Neutrophil (primary cell): ENCODE measurements at regions not wholly inside any gene's neighbourhood (a gene's known extent, or its start where the extent isn't known, plus 50 kb on each side); places are given as distances from the start of the nearest gene placed in this dataset.
"Not testable (repeated sequence)": the region's sequence is repeated elsewhere in the genome, so short reads cannot be mapped to it uniquely, and the experiment has no call there.

Source experiments
- H3K27ac ChIP-seq: fragments of 200-600 bp; sonication (generic); 2 replicates; pipeline ENCODE4 v1.5.1; 2016; ENCODE audit warnings: mild to moderate bottlenecking, moderate library complexity
- H3K27me3 ChIP-seq: fragments of 200-600 bp; sonication (generic); 2 replicates; pipeline ENCODE4 v1.6.0; 2016; ENCODE audit warnings: mild to moderate bottlenecking
- H3K36me3 ChIP-seq: fragments of 200-600 bp; sonication (generic); 2 replicates; pipeline ENCODE4 v1.5.1; 2017
- H3K4me1 ChIP-seq, 2 experiments: fragments of 200-600 bp in 1 of 2; sonication (generic) in 1 of 2; 1 replicate in 1 of 2; 2 replicates in 1 of 2; pipeline versions ENCODE4 v1.5.1 to v1.6.1; 2013 to 2016; ENCODE audit warnings: low read depth in 1 of 2, low read length in 1 of 2, mild to moderate bottlenecking in 1 of 2, moderate library complexity in 1 of 2; ENCODE audit not compliant: control insufficient read depth in 1 of 2, insufficient read depth in 1 of 2
- H3K4me3 ChIP-seq, 2 experiments: fragments of 200-600 bp in 1 of 2; sonication (generic) in 1 of 2; 1 replicate in 1 of 2; 2 replicates in 1 of 2; pipeline ENCODE4 v1.5.1; 2013 to 2016; ENCODE audit warnings: low read depth in 1 of 2, low read length in 1 of 2, mild to moderate bottlenecking in 1 of 2, moderate library complexity in 1 of 2
- H3K9me3 ChIP-seq: fragments of 200-600 bp; sonication (generic); 2 replicates; pipeline ENCODE4 v1.5.1; 2016
- CTCF ChIP-seq: fragments of 200-600 bp; sonication (generic); IDR thresholded peaks from 2 replicates; pipeline ENCODE4 v1.5.1; 2016; ENCODE audit warnings: antibody characterized with exemption

- Histone ChIP-seq H3K27me3 (no peaks in the 10 kb centered on the region), H3K27ac (no peak overlapping the region), H3K4me3 (no peak overlapping the region), H3K9me3 (no peaks in the 10 kb centered on the region), H3K36me3 (no peaks in the 10 kb centered on the region), H3K4me1 (no peaks in the 10 kb centered on the region)
- TF ChIP-seq CTCF, result no peak
Observed at GRCh38 chr12:126982707-126983106, 1284.3 kb upstream of the TMEM132C start.

GRCh38 chr12:126983735-126984134, 1283.2 kb upstream of the TMEM132C start:
- H3K9me3 ChIP-seq, H3K27me3 ChIP-seq, H3K4me3 ChIP-seq, H3K27ac ChIP-seq, H3K36me3 ChIP-seq, H3K4me1 ChIP-seq: not testable (repeated sequence)

GRCh38 chr12:126985663-126986062, 1281.3 kb upstream of the TMEM132C start:
- not testable (repeated sequence) for H3K27me3 ChIP-seq, H3K27ac ChIP-seq, H3K4me1 ChIP-seq, H3K36me3 ChIP-seq, H3K9me3 ChIP-seq, H3K4me3 ChIP-seq

GRCh38 chr12:126989532-126989931, 1277.4 kb upstream of the TMEM132C start:
- no peak for TF ChIP-seq CTCF

GRCh38 chr12:126993898-126994297, 1273.1 kb upstream of the TMEM132C start:
- Histone ChIP-seq H3K4me3 (no peak overlapping the region), H3K27me3 (no peaks in the 10 kb centered on the region), H3K9me3 (no peaks in the 10 kb centered on the region), H3K36me3 (no peaks in the 10 kb centered on the region), H3K4me1 (no peaks in the 10 kb centered on the region), H3K27ac (no peak overlapping the region)
- TF ChIP-seq CTCF, result no peak

More at GRCh38 chr12:126989532-126989931, 1277.4 kb upstream of the TMEM132C start:
- no peaks in the 10 kb centered on the region for H3K27me3 ChIP-seq
- no peak overlapping the region for H3K27ac ChIP-seq
- no peaks in the 10 kb centered on the region for H3K9me3 ChIP-seq
- no peaks in the 10 kb centered on the region for H3K4me1 ChIP-seq
- no peaks in the 10 kb centered on the region for H3K36me3 ChIP-seq
- H3K4me3 ChIP-seq, result no peak overlapping the region

GRCh38 chr12:126994599-126994998, 1272.4 kb upstream of the TMEM132C start:
- H3K36me3 ChIP-seq, result no peaks in the 10 kb centered on the region
- no peak overlapping the region for H3K27ac ChIP-seq
- no peak for TF ChIP-seq CTCF
- no peak overlapping the region for H3K4me3 ChIP-seq
- no peaks in the 10 kb centered on the region for H3K4me1 ChIP-seq
- no peaks in the 10 kb centered on the region for H3K9me3 ChIP-seq
- H3K27me3 ChIP-seq, result no peaks in the 10 kb centered on the region

GRCh38 chr12:126998031-126998430, 1268.9 kb upstream of the TMEM132C start:
- H3K9me3 ChIP-seq, result no peaks in the 10 kb centered on the region
- no peaks in the 10 kb centered on the region for H3K4me1 ChIP-seq
- H3K4me3 ChIP-seq, result no peak overlapping the region
- no peaks in the 10 kb centered on the region for H3K27me3 ChIP-seq
- H3K36me3 ChIP-seq, result no peaks in the 10 kb centered on the region
- H3K27ac ChIP-seq, result no peak overlapping the region
- TF ChIP-seq CTCF, result no peak
